HG02973 (cell line): ENCODE measurements at regions not wholly inside any gene's neighbourhood (a gene's known extent, or its start where the extent isn't known, plus 50 kb on each side); places are given as distances from the start of the nearest gene placed in this dataset.

Experiments used
- ATAC-seq: cut with Tn5 transposase; IDR thresholded peaks from one replicate; pipeline ENCODE4 v1.9.1; 2021; ENCODE audit warnings: moderate library complexity; ENCODE audit not compliant: unreplicated experiment

DNA sequence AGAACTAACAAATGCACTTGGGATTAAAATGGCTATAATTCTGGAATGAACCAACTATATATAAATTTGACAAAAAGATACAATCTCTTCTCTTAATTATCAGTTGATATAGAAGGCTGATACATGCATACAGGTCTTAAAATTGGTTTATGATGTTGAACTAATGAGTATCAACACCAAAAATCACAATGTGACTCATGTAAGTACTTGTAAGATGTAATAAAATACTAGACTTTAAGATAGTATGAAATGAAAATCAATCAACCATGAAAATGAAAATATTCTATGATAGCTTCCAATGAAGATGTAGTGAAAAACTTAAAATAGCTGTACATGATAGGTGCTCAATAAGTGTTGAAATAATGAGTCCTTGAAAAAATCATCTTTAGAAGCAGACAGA lies 116.6 kb upstream of the SOX5 start:
- ATAC-seq = no peak

GRCh38 chr12:24062642-24063245 lies 113.3 kb upstream of the SOX5 start:
- no peak for ATAC-seq

- no peak for ATAC-seq
These were observed 110.6 kb upstream of the SOX5 start for GRCh38 chr12:24060089-24060488.

- no peak for ATAC-seq
These were observed 108.5 kb upstream of the SOX5 start for GRCh38 chr12:24057920-24058476.

- ATAC-seq = no peak
These were observed 106.3 kb upstream of the SOX5 start for GRCh38 chr12:24055747-24056146.

DNA sequence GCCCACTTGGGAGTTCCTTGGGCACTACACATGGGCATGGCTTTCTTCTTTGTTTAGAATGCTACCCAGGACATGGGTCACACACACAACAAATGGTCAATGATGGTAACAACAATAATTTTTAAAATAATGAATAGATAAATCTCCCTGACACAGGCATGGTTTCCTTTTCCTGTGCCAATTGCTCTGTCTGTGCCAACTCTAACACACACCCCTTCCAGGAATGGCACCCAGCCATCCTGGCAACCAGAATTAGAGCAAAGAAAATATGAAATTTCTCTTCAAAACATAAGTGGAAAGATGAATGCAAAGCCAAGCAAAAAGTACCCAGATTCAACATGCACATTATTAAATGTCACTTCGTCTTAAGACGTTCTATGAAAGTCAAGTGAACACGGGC lies 104.9 kb upstream of the SOX5 start:
- no peak for ATAC-seq

DNA sequence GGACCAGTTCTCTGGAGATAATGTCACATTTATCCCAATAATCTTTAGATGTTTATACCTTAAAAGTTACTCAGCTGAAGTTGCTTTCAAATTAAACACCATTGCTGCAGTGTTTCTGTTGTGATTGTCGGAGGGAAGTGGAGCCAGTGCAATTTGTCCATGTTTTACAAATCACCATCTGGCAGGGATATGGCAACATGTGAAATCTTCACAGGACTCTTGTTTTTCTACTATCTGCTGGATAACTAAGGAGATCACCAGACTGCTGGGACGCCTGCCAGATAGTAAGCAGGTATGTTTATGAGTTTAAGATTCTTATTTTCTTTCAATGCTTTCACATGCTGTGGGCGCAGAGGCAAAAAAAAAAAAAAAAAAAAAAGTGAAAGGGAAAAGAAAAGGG lies 100.3 kb upstream of the SOX5 start:
- ATAC-seq = no peak

DNA sequence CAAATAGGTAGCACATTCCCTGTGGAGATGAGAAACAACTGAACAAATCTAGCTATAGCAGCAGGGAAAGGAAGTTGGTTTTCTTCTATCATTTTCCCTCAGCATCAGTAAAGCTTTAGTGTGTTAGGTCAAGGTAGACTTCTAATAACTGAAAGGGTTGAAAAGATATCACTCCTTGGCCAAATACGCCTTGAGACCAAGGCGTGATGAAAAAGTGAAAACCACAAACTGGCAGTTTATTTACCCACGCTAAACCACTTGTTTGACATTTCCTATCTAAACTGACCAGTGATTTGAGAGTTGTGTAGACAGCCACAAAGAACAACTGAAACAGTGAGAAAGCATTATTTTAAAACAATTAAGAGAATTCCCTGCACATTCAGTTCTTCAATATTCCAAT lies 99.6 kb upstream of the SOX5 start:
- no peak for ATAC-seq

DNA sequence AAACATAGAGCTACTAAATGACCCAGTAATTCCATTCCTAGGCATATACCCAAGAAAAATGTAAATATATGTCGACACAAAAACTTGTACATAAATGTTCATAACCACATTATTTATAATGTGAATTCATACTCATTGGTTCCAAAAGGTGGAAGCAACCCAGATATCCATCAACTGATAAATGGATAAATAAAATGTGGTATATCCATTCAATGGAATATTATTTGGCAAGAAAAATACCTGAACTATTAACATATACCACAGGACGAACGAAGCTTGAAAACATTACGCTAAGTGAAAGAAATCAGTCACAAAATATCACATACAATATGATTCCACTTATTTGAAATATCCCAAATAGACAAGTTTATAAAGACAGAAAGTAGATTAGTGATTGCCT lies 99.0 kb upstream of the SOX5 start:
- no peak for ATAC-seq

DNA sequence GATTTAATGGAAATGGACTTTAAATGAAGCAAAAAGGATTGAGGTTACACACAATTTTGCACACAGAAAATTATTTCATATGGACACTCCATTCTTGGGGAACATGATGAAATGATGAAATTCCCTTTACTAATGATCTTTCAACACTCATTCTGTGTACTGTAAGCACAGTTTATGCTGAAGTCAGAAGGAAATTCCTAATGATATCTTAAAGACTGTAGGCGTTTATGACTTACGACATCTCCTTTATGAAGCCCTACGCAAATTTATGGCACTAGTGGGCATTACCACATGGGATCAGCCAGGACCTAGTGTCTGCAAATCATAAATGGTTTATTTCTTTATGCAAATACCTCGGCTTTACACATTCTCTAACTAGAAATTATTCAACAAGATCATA lies 97.9 kb upstream of the SOX5 start:
- no peak for ATAC-seq

DNA sequence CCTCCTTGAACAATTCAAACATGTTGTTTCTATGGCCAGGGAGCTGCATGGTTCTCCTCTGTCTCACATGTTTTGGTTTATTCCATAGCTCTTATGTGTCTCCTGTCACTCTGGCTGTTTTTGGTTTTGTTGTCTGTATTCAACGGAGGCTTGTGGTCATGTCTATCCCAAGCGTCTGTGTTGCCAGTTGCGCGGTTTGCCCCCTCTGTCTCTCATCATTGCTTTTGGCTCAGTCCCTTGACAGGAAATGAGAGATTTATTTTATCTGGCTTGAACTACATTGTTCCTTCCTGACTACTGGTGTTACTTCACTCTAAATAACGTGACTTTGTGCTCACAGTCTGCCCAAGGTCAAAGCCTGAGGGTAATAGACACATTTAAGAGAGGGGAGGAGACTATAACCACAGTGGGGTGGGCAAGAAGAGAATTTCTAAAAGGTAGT lies 96.4 kb upstream of the SOX5 start:
- ATAC-seq = no peak

DNA sequence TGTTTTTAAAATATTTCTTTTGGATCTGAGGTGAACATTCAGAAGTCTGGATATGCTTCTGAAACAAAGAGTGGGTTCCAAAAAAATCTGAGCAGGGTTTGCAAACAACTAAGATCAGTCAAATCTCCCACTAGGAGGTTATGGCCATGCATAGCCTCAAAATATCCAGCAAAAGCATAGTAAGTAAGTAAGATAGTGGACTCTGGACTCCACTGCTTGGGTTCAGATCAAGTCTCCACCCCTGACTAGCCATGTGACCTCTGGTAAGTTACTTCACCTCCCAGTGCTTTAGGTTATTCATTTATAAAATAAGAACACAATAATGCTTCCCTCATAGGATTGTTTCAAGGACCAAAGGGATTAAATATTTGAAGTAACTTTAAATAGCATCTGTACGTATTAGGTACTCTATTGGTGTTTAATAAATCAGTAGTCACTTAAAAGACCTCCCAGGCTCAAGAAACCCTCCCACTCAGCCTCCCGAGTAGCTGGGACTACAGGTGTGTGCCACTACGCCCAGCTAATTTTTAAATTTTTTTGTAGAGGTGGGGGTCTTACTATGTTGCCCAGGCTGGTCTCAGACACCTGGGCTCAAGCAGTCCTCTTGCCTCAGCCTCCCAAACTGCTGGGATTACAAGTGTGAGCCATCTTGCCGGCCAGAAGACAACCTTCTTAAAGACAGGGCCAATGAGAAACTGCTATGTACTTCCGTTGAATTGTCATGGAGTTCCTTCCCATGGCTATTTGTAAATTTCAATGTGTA lies 95.7 kb upstream of the SOX5 start:
- ATAC-seq = no peak

DNA sequence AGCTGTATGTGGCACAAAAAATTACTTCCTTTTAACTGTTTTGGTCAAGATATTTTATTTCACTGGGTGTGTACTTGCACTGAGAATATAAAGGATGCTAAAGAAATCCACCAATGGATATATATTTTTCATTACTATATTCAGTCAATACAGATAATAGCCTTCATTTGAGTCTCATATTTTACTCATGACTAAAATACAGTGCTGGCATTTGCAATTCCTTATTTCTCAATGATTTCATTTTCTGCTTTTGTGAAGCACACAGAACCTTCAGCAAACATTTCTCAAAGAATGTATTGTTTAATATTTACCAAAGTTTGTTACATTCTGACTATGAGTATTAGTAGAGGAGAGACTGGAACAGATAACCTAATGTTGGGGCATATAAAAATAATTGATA lies 93.2 kb upstream of the SOX5 start:
- ATAC-seq = no peak

GRCh38 chr12:24039113-24039525 lies 89.6 kb upstream of the SOX5 start:
- no peak for ATAC-seq

- no peak for ATAC-seq
These were observed 88.9 kb upstream of the SOX5 start for GRCh38 chr12:24038211-24038997.

- no peak for ATAC-seq
These were observed 87.2 kb upstream of the SOX5 start for GRCh38 chr12:24036438-24037216.

- no peak for ATAC-seq
These were observed 85.4 kb upstream of the SOX5 start for GRCh38 chr12:24034894-24035293.

- no peak for ATAC-seq
These were observed 84.7 kb upstream of the SOX5 start for GRCh38 chr12:24034160-24034559.

DNA sequence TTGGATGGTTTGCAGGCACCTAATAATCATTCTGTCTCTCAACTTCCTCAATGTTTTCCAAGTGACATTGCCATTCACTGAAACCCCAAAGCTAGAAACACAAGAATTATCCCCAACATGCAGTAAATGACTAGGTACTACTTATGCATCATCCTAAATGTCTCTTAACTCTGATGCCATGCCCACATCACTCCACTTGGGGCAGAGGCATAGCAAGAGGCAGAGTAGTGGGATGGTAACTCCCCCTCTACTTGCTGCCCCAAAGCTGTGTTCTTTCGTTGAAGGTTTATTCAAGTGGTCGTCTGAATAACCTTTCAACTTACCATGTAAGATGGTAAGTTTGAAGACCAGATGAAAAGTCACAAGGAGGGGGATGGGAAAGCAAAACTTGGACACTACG lies 77.9 kb upstream of the SOX5 start:
- ATAC-seq = no peak

DNA sequence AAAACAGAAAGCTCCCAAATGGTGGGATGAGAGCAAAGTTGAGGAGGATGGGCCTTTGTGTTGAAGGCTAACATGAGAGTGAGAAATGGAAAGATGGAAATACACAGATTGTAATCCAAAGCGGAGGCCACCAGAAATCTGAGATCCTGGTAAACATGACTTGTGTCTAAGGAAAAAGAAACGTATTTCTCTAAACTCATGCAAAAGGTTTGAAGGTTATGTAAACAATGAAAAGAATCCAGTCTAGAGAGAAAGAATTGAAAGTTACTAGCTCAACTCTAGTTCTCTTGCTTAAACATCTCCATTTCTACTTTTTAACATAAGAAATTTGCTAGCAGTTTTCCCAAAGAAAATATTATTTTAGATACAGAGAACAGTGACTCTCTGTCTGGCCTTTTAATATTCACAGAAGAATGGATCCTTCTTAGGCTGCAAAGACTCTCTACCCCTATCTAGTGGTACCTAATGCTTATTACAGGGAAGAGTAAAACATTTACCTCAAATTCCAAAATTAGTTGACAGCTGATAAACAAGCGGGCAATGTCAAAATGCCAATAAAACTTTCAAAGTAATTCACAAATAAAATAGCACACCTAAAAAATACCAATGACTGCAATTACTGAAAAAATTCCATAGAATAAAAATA lies 75.8 kb upstream of the SOX5 start:
- no peak for ATAC-seq
